Colon (tissue), 2 donors: ENCODE measurements at regions not wholly inside any gene's neighbourhood (a gene's known extent, or its start where the extent isn't known, plus 50 kb on each side); places are given as distances from the start of the nearest gene placed in this dataset.

Experiments
- FAIRE-seq: peaks from 2 replicates; lab custom pipeline; 2012; peaks lifted over from hg19 to GRCh38; lab: Jason Lieb, UNC
- donor health status: control.
- donor health status: control.

DNA sequence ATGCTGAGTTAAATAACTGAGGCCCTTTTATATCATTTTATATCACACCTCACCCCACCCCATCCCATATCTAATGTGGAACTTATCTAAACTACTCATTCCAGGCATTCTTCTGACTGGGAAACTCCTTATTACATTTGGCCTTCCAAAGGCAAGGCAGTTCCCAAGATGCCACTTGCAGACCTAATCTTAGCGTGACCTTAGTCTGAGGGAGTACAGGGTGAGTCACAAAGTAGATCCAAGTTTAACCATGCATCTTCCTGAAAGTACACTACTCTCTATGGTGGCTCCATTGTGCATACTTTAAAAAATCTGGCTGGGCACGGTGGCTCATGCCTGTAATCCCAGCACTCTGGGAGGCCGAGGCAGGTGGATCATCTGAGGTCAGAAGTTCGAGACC, 353.6 kb upstream of the C1orf87 start:
- FAIRE-seq, result no peak

DNA sequence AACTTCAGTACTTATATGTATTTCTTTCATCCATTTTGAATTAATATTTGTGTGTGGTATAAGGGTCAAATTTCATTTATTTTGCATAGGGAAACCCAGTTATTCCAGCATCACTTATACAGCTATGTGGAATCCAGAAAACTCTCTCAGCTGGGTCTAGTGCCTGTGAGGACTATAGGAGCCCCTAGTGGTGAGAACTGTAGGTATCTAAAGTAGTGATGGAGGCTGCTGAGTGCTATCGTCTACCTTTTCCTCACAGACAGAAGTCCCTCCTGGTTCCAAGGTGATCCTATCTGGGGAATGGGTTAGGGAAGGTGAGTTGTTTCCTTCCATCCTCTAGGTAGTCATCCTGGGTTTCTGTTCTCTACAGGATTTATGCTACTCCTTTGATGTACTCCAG, 352.0 kb upstream of the C1orf87 start:
- no peak for FAIRE-seq

DNA sequence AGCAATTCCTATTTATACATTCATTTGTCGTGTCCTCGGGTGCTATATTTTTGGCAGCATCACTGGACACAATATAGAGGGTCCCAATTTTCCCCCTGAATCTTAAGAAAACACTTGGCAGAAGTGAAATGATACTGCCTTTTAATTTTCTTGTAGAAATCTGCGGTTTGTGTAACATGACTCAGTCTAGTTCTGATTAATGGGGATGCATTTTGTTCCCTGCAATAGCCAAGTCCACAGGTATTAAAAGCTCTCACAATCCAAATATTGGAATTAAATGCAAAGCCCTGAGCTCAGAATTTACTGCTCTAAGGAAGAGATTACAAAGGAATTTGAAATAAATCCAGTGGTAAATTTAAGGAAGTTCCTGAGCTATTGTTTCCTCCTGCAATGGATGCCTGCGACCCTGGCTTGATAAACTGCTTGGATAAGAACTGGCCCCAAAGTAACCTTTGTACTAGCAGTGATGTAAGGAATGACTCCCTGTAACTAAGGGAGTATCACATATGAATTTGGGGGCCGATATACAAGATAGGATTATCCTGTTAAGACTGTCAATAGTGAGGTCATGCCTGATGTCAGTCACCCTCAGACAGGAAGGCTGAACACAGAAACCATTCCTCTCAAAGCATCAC, 349.7 kb upstream of the C1orf87 start:
- FAIRE-seq, result no peak

- FAIRE-seq, result no peak
Measured at GRCh38 chr1:60421965-60422364, 348.4 kb upstream of the C1orf87 start.

DNA sequence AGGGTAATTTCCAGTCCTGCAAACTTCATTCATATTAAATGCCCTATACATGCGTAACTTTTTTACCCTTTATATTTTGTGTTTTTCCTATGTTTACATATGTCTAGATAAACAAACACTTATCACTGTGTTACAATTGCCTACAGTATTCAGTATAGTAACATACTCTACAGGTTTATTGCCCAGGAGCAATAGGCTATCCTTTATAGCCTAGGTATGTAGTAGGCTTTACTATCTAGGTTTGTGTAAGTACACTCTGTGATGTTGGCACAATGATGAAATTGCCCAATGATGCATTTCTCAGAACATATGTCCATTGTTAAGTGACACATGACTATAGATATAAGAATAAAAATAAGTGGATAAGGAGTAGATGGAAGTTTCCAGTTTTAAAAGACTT, 345.5 kb upstream of the C1orf87 start:
- peak; percentile 61 for FAIRE-seq

GRCh38 chr1:60415696-60416095, 342.1 kb upstream of the C1orf87 start:
- no peak for FAIRE-seq

GRCh38 chr1:60413091-60413490, 339.5 kb upstream of the C1orf87 start:
- FAIRE-seq, result no peak

GRCh38 chr1:60411591-60411990, 338.0 kb upstream of the C1orf87 start:
- no peak for FAIRE-seq

GRCh38 chr1:60402816-60403215, 329.2 kb upstream of the C1orf87 start:
- no peak for FAIRE-seq

DNA sequence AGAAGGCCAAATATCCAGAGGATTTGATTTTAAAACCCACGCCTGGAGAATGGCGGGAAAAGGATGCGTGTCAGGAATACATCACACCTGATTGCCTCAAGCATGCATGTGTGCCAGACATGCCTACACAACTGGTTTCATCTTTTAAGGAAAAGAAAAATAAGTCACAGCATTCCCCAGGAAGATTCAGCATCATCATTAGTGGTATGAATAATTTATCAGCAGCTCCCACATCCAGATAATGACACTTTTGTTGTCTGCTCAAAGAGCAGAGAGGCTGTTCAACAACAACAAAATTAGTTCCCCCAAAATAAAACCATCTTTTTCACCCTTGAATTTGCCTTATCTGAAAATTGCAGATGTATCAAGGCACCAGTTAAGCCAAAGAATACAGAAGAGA, 328.6 kb upstream of the C1orf87 start:
- no peak for FAIRE-seq

- FAIRE-seq, result no peak
Measured at GRCh38 chr1:60394436-60394835, 320.9 kb upstream of the C1orf87 start.

- FAIRE-seq, result no peak
Measured at GRCh38 chr1:60390593-60391282, 317.2 kb upstream of the C1orf87 start.

DNA sequence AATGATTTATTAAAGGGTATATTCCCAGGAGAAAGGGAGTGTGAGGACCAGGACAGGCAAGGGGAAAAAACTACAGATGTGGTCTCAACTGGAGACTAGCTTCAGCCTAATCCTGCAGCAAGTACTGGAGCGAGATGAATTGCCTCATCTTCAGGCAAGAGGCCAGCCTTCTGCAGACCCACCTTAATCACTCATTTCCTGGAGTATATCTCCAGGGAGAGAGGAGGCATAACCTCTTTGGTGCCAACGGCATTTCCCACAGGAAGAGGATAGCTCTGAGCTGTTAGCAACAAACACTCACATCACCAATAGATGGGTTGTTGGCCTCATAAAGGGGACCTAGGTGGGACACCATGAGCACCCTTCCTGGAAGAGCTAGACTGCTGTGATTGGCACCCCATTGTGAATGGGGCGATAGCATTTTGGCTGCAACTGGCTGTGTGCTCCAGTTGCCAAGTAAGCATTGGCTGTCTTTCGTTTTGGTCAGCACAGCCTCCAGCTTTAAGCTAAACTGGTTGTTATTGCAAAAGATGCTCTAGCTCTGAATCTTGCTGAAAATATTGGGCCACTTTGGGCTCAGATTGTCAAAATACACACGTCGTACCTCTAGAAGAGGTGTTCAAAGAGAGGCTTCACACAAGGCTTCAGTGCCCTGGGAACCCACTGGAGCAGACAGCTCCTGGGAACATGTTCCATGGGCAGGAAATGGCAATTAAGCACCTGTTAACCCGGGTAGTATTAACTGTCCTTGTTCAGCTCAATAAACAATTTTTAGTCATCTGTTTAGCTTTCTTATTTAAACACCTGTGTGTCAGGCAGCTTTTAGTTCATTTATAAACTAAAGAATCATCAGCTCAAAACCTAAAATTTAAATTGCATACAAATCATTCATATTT, 314.8 kb upstream of the C1orf87 start:
- no peak for FAIRE-seq

DNA sequence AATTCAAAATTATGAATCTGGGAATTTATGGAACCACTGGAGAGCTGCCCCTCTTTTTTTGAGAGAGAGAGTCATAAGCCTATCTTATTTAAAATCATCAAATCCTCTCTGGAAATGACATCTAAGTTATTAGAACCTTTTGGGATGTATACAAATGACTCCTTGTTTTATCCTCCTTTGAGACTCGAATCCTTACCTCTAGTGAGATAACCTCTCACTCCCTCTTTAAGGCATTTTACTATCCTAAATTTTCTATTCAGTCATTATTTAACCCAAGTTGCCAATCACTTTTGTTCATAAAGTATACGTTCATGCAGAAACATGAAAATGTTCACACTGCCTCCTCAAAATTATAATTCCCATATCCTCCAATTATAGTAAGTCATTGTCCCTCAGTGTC, 313.6 kb upstream of the C1orf87 start:
- no peak for FAIRE-seq

GRCh38 chr1:60386249-60386648, 312.7 kb upstream of the C1orf87 start:
- no peak for FAIRE-seq

GRCh38 chr1:60376196-60376595, 302.6 kb upstream of the C1orf87 start:
- FAIRE-seq, result no peak

GRCh38 chr1:60374537-60374936, 301.0 kb upstream of the C1orf87 start:
- no peak for FAIRE-seq

- FAIRE-seq, result no peak
Measured at GRCh38 chr1:60367532-60367931, 294.0 kb upstream of the C1orf87 start.

DNA sequence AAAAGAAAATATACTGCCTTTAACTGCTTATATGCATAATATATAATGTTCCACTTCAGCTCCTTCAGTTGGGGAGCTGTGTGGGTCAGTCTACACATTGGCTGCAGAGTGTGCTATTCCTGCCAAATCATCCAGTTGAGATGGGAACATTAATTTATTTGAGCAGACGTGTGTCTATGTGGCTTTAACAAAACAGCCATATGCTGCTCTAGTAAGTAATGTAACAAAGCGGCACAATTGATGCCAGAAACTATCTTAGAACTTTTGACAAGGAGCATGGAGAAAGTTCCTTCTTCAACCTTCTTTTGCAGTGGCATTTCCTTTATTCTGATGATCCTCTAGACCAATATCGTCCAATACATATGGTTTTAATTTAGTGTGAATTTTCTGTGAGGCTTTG, 285.9 kb upstream of the C1orf87 start:
- no peak for FAIRE-seq

GRCh38 chr1:60350531-60350930, 277.0 kb upstream of the C1orf87 start:
- FAIRE-seq, result no peak

GRCh38 chr1:60348884-60349283, 275.3 kb upstream of the C1orf87 start:
- FAIRE-seq, result no peak

DNA sequence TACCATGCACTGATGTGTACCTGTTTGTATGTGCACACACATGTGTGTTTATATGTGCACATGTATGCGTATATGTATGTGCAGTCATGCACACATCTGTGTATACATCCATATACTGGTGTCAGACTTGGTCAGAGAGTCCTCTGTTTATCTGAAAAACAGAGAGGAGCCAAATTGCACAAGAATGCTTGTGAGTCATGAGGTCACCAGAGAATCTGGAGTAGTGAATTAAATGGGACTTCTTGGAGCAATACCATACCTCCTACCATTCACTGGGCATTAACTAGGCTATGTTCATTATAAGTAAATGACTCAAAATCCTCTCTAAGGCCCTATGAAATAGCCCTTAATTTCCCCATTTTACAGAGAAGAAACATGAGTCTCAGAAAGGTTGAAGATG, 272.1 kb upstream of the C1orf87 start:
- no peak for FAIRE-seq

GRCh38 chr1:60345049-60345448, 271.5 kb upstream of the C1orf87 start:
- FAIRE-seq, result no peak
